ENCODE measurements at regions not wholly inside any gene's neighbourhood (a gene's known extent, or its start where the extent isn't known, plus 50 kb on each side); places are given as distances from the start of the nearest gene placed in this dataset.

- H3K9me3 ChIP-seq = no peaks in the 10 kb centered on the region
- TF ChIP-seq POLR2A (IDR thresholded peaks at IDR 0.05) (no peak), EP300 (IDR thresholded peaks at IDR 0.05) (no peak), CTCF (IDR thresholded peaks at IDR 0.05) (no peak)
- 83 to 84% methylated on average over 15 of the region's 15 CpGs for WGBS, 2 donors
- H3K36me3 ChIP-seq = no peaks in the 10 kb centered on the region
- H3K27me3 ChIP-seq = no peaks in the 10 kb centered on the region
- DNase-seq (ENCODE audit: low spot score in 2 of 2) = no peak
- no peak overlapping the region for H3K27ac ChIP-seq
- no peaks in the 10 kb centered on the region for H3K4me1 ChIP-seq
- H3K4me3 ChIP-seq = no peak overlapping the region
These were observed 680.0 kb downstream of the BRD1 start for GRCh38 chr22:49147617-49148175.

- Histone ChIP-seq H3K9me3 (no peaks in the 10 kb centered on the region), H3K4me1 (no peaks in the 10 kb centered on the region), H3K27me3 (no peaks in the 10 kb centered on the region), H3K36me3 (no peaks in the 10 kb centered on the region), H3K4me3 (no peak overlapping the region), H3K27ac (no peak overlapping the region)
- TF ChIP-seq POLR2A (IDR thresholded peaks at IDR 0.05) (no peak), EP300 (IDR thresholded peaks at IDR 0.05) (no peak), CTCF (IDR thresholded peaks at IDR 0.05) (no peak)
- 40 to 48% methylated on average over 11 of the region's 11 CpGs for WGBS, 2 donors
- DNase-seq (ENCODE audit: low spot score in 2 of 2) = no peak
These were observed 680.5 kb downstream of the BRD1 start for GRCh38 chr22:49147171-49147570.

GRCh38 chr22:49146511-49146910 lies 681.2 kb downstream of the BRD1 start:
- no peaks in the 10 kb centered on the region for H3K9me3 ChIP-seq
- no peaks in the 10 kb centered on the region for H3K27me3 ChIP-seq
- H3K4me1 ChIP-seq = no peaks in the 10 kb centered on the region
- WGBS, 2 donors = 66 to 83% methylated on average over 6 of the region's 6 CpGs
- no peaks in the 10 kb centered on the region for H3K36me3 ChIP-seq
- no peak for DNase-seq (ENCODE audit: low spot score in 2 of 2)
- TF ChIP-seq EP300 (IDR thresholded peaks at IDR 0.05) = no peak
- no peak for TF ChIP-seq POLR2A (IDR thresholded peaks at IDR 0.05)
- TF ChIP-seq CTCF (IDR thresholded peaks at IDR 0.05) = no peak
- no peak overlapping the region for H3K4me3 ChIP-seq
- no peak overlapping the region for H3K27ac ChIP-seq

GRCh38 chr22:49143812-49144211 lies 683.9 kb downstream of the BRD1 start:
- no peaks in the 10 kb centered on the region for H3K27me3 ChIP-seq

GRCh38 chr22:49142891-49143290 lies 684.8 kb downstream of the BRD1 start:
- 89 to 90% methylated on average over 8 to 9 of the region's 9 CpGs for WGBS, 2 donors
- no peak overlapping the region for H3K4me3 ChIP-seq
- H3K4me1 ChIP-seq = peaks cover 0 to 13% (median 0%) of the 10 kb centered on the region in 4 donors
- no peak for DNase-seq (ENCODE audit: low spot score in 2 of 2)
- H3K36me3 ChIP-seq = no peaks in the 10 kb centered on the region
- TF ChIP-seq CTCF (IDR thresholded peaks at IDR 0.05) = no peak
- no peak for TF ChIP-seq EP300 (IDR thresholded peaks at IDR 0.05)
- no peak for TF ChIP-seq POLR2A (IDR thresholded peaks at IDR 0.05)
- H3K9me3 ChIP-seq = no peaks in the 10 kb centered on the region
- H3K27me3 ChIP-seq = no peaks in the 10 kb centered on the region
- H3K27ac ChIP-seq = no peak overlapping the region

More at GRCh38 chr22:49143812-49144211, 683.9 kb downstream of the BRD1 start:
- DNase-seq (ENCODE audit: low spot score in 2 of 2) = no peak
- Histone ChIP-seq H3K4me1 (peaks cover 0 to 13% (median 0%) of the 10 kb centered on the region in 4 donors), H3K9me3 (no peaks in the 10 kb centered on the region), H3K27ac (no peak overlapping the region), H3K36me3 (no peaks in the 10 kb centered on the region), H3K4me3 (no peak overlapping the region)
- TF ChIP-seq CTCF (IDR thresholded peaks at IDR 0.05) (no peak), EP300 (IDR thresholded peaks at IDR 0.05) (no peak), POLR2A (IDR thresholded peaks at IDR 0.05) (no peak)
- WGBS, 2 donors = 93 to 99% methylated on average over 3 of the region's 3 CpGs

Measured in tibial nerve (tissue), 4 donors.